HG02610 (cell line): ENCODE measurements at regions not wholly inside any gene's neighbourhood (a gene's known extent, or its start where the extent isn't known, plus 50 kb on each side); places are given as distances from the start of the nearest gene placed in this dataset.

Experiments
- ATAC-seq: cut with Tn5 transposase; IDR thresholded peaks from one replicate; pipeline ENCODE4 v1.9.1; 2021; ENCODE audit warnings: mild to moderate bottlenecking, moderate library complexity; ENCODE audit not compliant: unreplicated experiment

DNA sequence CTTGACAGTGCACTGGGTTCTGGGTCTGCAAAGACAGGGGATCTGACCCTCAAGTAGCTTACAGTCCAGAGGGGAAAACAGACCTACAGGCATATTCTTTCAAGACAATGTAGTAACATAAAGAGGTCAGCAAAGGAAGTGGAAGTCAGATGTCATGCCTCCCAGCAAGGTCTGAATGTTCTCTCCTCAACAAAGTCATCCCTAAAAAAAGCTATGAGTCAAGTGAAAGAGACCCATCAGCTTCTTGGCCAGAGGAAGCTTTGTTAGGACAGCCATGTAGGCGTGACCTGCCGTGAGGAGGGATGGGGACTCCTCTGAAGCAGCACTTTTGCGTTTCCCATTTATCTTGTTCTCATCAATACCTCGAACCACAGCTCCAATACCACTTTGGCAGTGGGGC lies 331.6 kb upstream of the NR2F2 start:
- no peak for ATAC-seq

- no peak for ATAC-seq
Measured at GRCh38 chr15:96002890-96003859, 327.3 kb upstream of the NR2F2 start.

DNA sequence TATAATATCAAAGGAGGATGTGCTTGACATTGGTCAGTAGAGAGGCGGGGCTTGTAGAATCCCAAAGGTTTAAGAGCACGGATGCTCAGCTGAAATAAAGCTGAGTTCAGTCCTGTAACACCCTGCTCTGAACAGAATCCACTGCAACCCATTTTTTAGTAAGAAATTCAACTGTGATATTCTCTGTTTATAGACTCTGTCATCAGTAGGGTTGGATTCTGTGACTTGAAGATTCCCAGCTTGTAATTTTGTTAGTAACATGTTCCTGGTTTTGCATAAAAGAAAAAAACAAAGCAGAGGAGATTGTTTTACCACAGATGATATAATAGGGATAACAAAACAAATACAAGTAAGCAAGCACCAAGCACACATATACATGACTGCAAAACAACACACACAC lies 324.6 kb upstream of the NR2F2 start:
- ATAC-seq = no peak

- no peak for ATAC-seq
Measured at GRCh38 chr15:96011136-96011535, 319.4 kb upstream of the NR2F2 start.

GRCh38 chr15:96014939-96015338 lies 315.6 kb upstream of the NR2F2 start:
- ATAC-seq = no peak

GRCh38 chr15:96019114-96019513 lies 311.4 kb upstream of the NR2F2 start:
- no peak for ATAC-seq

- ATAC-seq = no peak
Measured at GRCh38 chr15:96020133-96020532, 310.4 kb upstream of the NR2F2 start.

DNA sequence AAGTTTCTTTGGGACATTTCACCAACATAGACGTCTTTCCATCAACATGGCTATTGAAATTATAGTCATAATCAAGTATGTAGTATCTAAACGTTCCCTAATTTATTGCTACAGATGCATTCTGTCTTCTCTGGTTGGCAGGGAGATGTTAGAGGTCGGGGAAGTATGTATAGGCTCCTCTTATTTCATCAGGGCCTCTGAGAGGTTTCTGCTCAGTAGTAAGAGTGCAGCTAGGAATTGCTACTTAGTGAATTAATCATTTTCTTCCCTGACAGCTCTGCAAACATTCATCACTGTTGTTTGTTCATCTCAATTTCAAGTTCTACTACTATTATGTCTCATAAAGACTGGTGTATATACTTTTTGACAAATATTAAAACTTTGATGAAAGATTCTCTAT lies 309.7 kb upstream of the NR2F2 start:
- no peak for ATAC-seq

DNA sequence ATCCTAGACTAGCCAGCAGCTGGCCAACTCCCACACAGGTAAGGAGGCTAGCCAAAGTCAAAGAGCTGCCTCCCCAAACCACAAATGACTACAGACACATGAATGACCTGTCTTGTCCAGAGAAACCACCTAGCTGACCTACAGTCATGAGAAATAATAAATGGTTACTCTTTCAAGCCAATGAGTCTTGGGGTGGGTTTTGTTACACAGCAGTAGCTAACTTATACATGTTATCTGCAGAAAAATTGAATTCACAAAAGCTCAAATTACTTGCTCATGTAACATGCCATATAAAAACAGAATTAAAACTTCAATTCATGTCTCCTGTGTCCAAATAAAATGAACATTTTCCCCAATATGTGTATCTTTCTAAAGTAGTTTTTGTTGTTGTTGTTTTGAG lies 307.4 kb upstream of the NR2F2 start:
- no peak for ATAC-seq

DNA sequence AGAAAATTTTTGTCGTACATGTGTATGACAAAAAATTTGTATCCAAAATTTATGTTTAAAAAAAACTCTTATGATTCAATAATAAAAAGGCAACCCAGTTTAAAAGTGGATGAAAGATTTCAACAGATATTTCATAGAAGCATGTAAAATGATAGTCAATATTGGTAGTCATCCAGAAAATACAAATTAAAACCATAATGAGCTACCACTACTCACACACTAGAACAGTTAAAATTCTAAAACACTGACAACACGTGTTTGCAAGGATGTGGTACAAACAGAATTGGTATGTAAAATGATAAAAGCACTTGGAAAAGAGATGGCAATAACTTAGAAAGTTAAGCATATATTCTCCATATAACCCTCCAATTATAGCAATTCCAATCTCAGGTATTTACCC lies 303.0 kb upstream of the NR2F2 start:
- no peak for ATAC-seq

DNA sequence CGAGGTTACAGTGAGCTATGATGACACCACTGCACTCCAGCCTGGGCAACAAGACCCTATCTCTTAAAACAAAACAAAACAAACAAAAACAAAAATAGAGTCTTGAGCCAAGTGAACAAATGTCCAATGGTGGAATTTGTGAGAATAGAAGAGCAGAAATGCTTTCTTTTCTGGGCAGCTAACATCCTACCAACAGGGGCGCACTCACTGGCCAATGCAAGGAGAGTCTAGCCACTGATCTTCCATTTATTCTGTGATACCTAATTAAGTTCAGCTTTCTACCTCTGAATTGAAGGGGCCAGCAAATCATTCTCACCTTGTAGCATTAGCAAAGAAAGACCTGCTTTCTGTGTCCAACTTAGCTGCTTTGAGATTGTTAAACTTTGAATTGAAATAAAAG lies 301.9 kb upstream of the NR2F2 start:
- ATAC-seq = no peak

- no peak for ATAC-seq
Measured at GRCh38 chr15:96029172-96029571, 301.3 kb upstream of the NR2F2 start.

DNA sequence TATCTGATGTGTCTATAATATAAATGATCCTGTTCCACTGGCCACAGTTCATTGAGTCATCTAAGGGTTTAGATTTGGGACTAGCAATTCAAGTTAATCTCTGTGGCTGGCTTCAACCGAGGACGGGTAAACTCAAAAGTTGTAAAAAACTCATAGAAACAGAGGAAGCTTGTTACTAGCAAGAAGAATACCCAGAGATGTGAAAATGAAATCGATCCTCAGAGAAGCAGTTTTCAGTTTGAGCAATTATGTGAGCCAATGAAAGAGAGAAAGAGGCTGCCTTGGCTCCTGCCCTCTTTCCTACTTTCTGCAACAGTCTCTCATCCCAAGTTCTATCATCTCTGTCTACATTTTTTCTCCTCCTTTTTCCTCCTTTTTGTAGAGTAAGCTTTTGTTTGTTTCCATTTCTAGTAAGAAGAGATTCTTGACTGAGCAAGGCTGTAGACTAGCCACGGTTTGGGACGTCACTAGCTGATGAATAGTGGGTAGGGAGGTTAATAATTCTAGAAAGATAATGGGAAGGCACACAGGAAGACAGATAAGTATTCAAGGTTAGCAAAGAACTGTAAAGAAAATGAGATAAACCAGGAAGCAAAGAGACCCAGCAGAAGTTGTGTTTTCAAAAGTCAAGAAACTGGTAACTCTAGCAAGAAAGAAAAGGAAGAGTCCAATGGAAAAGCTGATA lies 298.9 kb upstream of the NR2F2 start:
- no peak for ATAC-seq

DNA sequence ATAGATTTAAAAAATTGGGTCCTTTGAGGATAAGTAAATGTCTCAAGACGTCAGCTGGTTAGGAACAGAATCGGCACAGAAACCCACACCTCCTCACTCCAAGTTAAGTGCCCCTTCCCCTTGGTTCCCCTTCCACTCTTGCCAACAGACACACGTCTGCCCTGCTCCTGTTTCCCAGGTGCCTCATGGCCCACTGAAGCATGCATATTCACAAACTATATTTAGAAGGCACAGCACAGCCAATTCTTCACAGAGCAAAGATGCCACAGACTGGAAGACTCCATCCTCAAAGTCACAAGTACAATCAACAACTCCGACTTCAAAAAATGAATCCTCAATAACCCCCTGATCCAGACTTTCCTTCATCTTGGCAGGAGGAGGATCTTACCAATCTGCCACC lies 295.4 kb upstream of the NR2F2 start:
- ATAC-seq = no peak

GRCh38 chr15:96035635-96036034 lies 294.9 kb upstream of the NR2F2 start:
- ATAC-seq = no peak

DNA sequence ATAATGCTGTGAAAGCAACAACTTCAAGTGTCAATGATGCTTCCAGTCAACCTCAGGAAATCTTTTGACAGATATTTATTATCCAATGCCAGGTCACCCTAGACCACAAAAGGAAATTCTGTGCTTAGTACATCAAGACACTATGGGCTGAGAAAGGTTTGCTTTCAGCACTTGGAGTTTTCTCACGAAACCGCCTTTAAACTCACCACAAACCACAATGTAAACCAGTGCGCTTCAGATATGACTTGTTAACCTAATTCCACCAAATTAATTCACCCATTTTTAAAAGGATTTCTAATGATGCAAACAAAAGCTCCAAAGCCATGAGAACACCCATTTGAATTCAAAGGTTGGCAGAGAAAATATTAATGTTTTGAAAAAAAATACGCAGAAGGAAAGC lies 292.9 kb upstream of the NR2F2 start:
- peak; percentile 59 for ATAC-seq

- ATAC-seq = no peak
Measured at GRCh38 chr15:96038131-96038530, 292.4 kb upstream of the NR2F2 start.

GRCh38 chr15:96038650-96039049 lies 291.9 kb upstream of the NR2F2 start:
- peak; percentile 49 for ATAC-seq

DNA sequence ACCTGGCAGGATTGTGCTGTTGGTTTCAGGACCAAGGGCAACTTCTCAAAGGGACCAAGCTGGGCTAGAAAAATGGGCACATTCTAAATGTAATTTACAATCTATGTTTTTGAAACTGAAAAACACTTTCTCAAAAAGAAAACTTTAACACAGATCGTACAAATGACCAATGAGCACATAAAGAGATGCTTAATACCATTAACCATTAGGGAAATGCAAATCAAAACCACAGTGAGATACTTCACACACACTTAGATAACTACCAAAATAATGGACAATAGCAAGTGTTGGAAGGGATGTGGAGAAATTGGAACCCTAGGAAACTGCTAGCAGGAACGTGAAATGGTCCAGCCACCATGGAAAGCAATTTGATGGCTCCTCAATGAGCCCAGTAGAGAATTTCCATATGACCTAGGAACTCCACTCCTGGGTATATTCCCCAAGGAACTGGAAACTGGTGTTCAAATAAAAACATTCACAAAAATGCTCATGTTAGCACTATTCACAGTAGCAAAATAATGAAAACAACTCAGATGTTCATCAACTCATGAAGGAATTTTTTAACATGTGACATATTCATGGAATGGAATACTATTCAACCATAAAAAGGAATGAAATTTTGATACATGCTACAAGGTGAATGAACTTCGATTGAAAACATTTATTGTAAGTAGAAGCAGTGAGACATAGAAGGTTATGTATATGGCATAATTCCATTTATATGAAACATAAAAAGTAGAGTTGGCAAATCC lies 288.3 kb upstream of the NR2F2 start:
- ATAC-seq = no peak

DNA sequence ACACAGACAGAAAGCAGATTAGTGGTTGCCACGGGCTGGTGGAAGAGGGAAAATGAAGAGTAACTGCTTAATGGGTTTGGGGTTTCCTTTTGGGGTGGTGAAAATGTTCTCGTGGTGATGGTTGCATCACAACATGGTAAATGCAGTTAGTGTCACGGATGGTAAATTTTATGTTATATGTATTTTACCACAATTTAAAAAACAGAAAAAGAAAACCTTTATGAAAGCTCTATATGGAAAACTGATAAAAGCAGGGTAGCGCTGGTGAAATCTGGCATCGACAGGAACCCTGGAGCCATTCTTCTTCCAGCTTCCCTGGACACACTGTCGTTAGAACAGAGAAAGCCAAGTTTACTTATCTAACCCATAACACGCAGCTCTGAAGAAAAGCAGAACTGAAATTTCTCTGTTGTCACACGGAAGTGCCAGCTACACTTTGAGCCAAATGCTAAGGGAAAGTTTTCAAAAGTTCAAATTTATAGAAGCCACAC lies 287.7 kb upstream of the NR2F2 start:
- peak; percentile 74 for ATAC-seq

- no peak for ATAC-seq
Measured at GRCh38 chr15:96043591-96044171, 286.8 kb upstream of the NR2F2 start.
